Activated CD4-positive, alpha-beta T cell treated with anti-CD3 and anti-CD28 coated beads, Interleukin-2, amount 50 U/mL, for 24 hours (primary cell): ENCODE measurements at regions not wholly inside any gene's neighbourhood (a gene's known extent, or its start where the extent isn't known, plus 50 kb on each side); places are given as distances from the start of the nearest gene placed in this dataset.

Experiments used
- DNase-seq, 2 donors: peaks; one replicate each; pipeline ENCODE4 v3.0.0-alpha.2; 2020; ENCODE audit warnings: low read depth in 1 of 2, low spot score in 1 of 2

GRCh38 chr6:95142101-95142500, 435.2 kb upstream of the MANEA start:
- DNase-seq = no peak

GRCh38 chr6:95142661-95143335, 434.5 kb upstream of the MANEA start:
- DNase-seq = no peak

DNA sequence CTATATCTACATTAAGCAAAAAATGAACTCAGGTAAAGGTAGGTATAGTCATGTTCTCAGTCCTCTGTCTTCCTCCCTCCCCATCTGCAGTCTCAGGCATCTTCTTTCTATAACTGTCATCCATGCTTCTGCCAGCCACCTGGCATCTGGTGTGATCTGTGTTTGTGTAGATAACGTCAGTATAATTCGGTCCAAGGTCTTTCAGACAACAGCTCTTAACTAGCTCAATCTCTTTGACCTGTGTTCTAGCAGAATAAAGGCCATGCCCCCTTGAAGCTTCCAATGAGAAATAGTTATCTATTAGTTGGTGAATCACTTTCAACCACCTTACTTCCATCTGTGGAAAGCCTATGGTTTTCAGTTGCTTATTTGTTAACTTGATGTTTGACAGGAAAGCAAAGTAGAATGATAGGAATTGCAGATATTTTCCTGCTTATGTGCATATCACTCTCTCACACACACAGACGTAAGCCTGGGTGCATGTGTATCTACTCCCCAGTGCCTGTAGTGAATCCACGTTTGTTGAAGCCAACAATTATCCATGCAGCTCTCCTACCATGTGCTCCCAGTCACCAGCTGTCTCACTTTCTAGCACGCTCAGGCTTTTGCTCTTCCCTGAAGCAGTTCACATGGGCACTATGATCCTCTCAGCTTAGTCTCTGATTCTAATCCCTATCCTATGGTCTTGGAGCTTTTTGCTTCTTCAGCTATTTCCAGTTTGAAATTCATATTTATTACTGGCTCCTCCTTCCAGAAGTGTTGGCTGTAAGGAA, 433.7 kb upstream of the MANEA start:
- DNase-seq = no peak

DNA sequence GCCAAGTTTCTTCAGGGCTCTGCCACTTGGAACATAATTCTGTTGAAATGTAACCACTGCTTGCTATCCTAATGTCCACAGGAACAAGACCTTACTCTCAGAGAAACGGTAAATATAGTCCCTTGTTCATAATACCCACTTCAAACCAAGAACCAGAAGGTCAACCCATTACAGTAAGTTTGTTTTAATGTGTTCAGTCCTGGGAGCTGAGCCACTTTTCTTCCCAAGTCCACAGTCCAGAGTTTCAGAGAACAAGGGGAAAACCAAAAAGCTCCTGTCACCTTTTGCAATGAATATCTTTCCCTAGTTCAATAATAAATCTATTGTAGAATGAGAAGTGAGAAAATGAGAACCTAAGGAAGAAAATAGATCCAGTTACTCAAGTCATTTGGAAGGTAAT, 431.9 kb upstream of the MANEA start:
- DNase-seq = no peak

DNA sequence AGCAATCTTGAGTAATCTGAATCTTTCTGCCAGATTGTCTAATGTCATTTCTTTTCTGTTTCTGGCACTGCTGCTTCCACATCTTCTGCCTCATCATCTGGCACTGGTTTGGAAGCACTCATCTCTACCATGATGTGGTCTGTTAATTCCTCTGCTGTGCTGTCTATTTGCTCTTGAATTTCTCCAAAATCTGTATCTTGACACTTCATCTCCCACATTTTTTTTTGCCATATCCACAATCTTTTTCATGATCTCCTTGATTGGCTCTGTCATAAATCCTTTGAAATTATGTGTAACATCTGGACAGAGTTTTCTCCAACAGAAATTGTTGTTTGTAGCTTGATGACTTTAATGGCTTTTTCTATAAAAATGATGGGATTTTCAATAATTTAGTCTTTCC, 417.8 kb upstream of the MANEA start:
- no peak for DNase-seq

DNA sequence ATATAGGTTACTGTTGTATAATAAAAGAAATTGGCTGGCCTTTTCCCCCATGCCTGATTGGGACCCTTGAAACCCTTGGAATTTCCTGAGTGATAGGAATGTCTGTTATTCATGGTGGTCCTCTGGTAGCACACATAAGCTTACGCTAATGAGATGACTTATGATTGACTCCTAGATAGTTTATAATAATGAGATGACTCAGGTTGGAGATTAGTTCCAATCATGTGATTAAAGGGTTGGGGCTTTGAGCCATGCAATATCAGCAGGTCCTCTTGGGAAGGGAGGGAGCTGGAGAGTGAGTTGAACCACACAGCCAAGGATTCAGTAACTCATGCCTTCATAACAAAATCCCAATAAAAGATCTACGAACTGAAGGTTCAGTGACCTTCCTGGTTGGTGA, 407.6 kb upstream of the MANEA start:
- DNase-seq = no peak

GRCh38 chr6:95175927-95176675, 401.2 kb upstream of the MANEA start:
- DNase-seq = no peak

DNA sequence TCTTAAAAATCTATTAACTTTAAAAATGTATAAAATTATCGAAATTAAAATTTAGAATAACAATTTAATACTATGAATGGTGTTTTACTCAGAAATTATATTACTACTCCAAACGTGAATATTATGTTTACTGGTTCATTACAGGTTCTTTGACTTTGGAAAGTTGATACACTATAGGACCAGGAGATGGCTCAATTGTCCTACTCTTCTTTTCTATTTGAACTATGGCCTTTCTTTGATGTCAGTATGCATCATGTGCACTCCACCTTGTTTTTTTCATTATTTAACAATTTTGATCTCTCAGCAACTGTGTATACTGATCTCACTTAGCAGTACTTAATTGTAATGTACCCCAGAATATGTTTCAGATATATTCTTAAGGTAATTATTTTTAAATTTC, 391.5 kb upstream of the MANEA start:
- no peak for DNase-seq

DNA sequence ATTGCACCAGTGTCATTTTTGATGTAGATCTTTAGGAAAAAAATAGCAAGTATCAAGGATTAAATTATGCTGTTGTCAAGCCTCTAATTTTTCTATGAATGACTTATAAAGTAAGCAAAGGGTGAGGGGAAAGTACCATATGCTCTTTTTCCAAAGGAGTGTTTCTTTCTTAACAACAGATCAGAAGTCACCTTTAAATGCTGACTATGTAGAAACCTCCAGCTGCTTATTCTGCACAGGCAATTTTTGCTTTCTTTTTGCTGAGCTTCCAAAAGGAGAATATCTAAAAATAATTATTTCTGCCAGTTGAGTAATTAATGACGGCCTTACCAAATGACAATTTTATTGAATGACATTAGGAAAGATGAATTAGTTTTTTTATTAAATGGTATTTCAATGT, 390.6 kb upstream of the MANEA start:
- no peak for DNase-seq

DNA sequence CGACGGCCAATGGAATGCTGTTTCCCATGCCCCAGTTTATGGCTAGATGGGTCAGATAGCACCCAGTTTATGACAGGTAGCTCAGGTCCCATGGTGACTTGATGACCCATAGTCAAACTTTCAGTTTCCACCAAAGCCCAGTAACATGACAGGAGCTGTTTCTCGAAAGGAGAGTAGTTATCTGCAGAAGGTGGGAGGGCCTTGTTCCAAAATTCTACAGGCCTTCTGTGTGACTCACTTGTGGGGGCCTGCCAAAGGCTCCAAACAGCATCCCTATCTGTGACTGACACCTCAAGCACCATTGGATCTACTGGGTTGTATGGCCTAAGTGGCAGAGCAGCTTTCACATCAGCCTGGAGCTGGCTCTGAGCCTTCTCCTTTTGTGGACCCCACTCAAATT, 379.7 kb upstream of the MANEA start:
- DNase-seq = no peak

DNA sequence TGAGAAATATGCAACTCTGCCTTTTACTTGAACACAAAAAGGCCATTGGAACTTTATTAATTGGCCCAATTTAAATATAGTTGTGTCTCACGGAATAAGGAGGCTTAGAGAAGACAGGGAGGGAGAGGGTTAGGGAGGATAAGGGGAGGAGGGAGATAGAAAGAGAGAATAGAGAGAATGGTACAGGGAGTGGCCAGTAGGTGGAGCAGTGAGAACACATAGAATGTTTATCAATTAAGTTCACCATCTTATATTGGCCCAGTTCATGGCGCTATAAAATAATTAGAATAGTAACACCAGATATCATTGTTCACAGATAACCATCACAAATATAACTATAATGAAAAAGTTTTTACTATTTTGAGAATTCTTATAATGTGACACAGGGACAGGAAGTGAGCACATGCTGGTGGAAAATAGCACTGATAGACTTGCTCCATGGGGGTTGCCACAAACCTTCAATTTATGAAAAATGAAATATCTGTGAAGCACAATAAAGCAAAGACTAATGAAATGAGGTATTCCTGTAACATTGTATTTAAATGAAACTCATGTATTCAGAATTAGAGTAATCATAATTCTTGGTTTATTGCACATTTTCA, 374.1 kb upstream of the MANEA start:
- no peak for DNase-seq

GRCh38 chr6:95204178-95204577, 373.2 kb upstream of the MANEA start:
- DNase-seq = no peak

GRCh38 chr6:95208621-95209020, 368.7 kb upstream of the MANEA start:
- DNase-seq = no peak

DNA sequence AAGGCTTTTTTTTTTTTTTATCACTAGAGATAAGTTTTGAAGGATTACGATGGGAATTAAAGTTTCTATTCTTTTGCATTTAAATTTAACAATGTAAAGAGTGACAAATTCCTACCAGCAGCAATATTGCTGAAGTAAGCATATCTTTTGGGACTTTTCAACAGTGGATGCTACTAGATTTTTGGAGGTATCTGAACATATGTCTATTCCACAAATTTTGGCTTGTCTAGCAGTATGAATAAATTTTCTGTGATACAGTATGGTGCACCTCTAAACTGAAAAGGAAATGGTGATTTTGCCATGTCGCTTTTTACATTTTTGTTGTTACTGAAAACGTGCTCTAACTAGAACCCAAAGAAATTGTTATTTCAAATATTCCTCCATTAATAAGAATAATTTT, 368.3 kb upstream of the MANEA start:
- no peak for DNase-seq

- no peak for DNase-seq
These were observed 360.8 kb upstream of the MANEA start for GRCh38 chr6:95216555-95216954.

- DNase-seq = no peak
These were observed 350.0 kb upstream of the MANEA start for GRCh38 chr6:95227351-95227750.

DNA sequence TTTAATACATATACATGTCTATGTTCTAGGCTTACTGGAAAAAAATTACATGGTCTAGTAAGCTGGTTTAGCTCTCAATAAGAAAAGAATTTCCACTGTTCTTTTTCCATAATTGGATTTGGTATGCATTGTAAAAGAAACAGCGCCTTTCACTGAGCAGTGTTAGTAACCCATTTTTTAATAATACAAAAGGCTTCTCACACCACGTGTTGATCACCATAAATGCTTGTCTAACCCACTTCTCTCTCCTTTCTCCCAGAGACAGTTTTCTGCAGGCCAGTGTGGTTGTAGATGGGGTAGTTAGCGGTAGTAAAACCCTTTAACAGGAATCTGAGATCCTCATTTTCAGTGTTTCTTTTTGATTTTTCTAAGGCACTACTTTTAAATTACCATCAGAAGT, 348.7 kb upstream of the MANEA start:
- no peak for DNase-seq

DNA sequence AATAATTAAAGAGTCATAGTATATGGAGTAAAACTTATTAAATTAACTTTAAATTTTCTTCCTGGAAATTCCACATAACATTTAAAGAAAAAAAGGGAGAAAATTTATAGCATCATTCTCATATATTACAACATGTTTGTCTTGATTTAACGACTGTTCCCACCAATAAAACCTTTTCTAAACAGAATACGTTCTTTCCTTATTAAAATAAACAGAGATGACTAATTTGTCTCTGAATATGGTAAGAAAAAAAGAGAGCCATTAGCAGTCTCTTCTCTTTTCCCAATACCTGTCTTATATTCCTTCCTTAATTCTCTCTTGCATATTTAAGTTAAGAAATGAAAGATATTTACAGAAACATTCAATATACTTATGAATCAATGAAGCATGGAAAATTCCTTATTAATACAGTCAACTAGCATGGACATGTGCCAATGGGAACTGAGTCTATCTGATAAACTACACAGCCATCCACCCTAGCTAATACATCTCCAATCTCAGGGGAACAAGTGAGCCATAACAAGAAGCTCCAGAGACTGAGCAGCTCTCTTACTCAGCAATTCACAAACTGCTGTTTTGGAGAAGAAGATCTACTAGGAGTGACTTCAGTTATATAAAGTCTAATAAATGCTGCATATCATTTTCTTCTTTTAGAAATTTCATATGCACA, 347.1 kb upstream of the MANEA start:
- DNase-seq = no peak

- no peak for DNase-seq
These were observed 345.9 kb upstream of the MANEA start for GRCh38 chr6:95231416-95231815.

GRCh38 chr6:95232446-95232845, 344.9 kb upstream of the MANEA start:
- no peak for DNase-seq

- DNase-seq = no peak
These were observed 343.5 kb upstream of the MANEA start for GRCh38 chr6:95233879-95234278.
